GM23248 (cell line): ENCODE measurements at regions not wholly inside any gene's neighbourhood (a gene's known extent, or its start where the extent isn't known, plus 50 kb on each side); places are given as distances from the start of the nearest gene placed in this dataset.

Experiments used
- DNase-seq: peaks from one replicate; pipeline ENCODE4 v3.0.0-alpha.2; 2015
- H2AFZ ChIP-seq: fragments of 200-600 bp; sonication (generic); 2 replicates; pipeline ENCODE4 v1.6.1; 2016; ENCODE audit warnings: antibody characterized with exemption
- H3F3A ChIP-seq: fragments of 200-600 bp; sonication (generic); 2 replicates; pipeline ENCODE4 v1.6.1; 2016; ENCODE audit warnings: mild to moderate bottlenecking, antibody characterized with exemption, mixed run types; ENCODE audit not compliant: insufficient read depth
- H3K27ac ChIP-seq: fragments of 200-600 bp; sonication (generic); 2 replicates; pipeline ENCODE4 v1.5.1; 2016; ENCODE audit warnings: mild to moderate bottlenecking
- H3K27me3 ChIP-seq: fragments of 200-600 bp; sonication (generic); replicated peaks from 2 replicates; pipeline ENCODE4 v1.6.1; 2016; ENCODE audit warnings: mild to moderate bottlenecking; ENCODE audit not compliant: insufficient read depth
- H3K36me3 ChIP-seq: fragments of 200-600 bp; sonication (generic); 2 replicates; pipeline ENCODE4 v1.6.1; 2016; ENCODE audit warnings: low read depth, mild to moderate bottlenecking
- H3K4me1 ChIP-seq: fragments of 200-600 bp; sonication (generic); 2 replicates; pipeline ENCODE4 v1.6.1; 2016; ENCODE audit warnings: mild to moderate bottlenecking; ENCODE audit not compliant: insufficient read depth
- H3K4me2 ChIP-seq: fragments of 200-600 bp; sonication (generic); one replicate; pipeline ENCODE4 v1.6.1; 2016; ENCODE audit warnings: mild to moderate bottlenecking; ENCODE audit not compliant: unreplicated experiment
- H3K4me3 ChIP-seq: fragments of 200-600 bp; sonication (generic); 2 replicates; pipeline ENCODE4 v1.5.1; 2016; ENCODE audit warnings: mild to moderate bottlenecking
- H3K79me2 ChIP-seq: fragments of 200-600 bp; sonication (generic); 2 replicates; pipeline ENCODE4 v1.6.1; 2016; ENCODE audit warnings: mild to moderate bottlenecking; ENCODE audit not compliant: insufficient read depth
- H3K9ac ChIP-seq: fragments of 200-600 bp; sonication (generic); 2 replicates; pipeline ENCODE4 v1.6.1; 2016; ENCODE audit warnings: mild to moderate bottlenecking
- H3K9me2 ChIP-seq: fragments of 200-600 bp; sonication (generic); 2 replicates; pipeline ENCODE4 v1.6.1; 2016; ENCODE audit warnings: mixed run types, mild to moderate bottlenecking, moderate library complexity; ENCODE audit not compliant: insufficient read depth
- H3K9me3 ChIP-seq: fragments of 200-600 bp; sonication (generic); one replicate; pipeline ENCODE4 v1.6.1; 2017; ENCODE audit warnings: low read depth
- H4K20me1 ChIP-seq: fragments of 200-600 bp; sonication (generic); 2 replicates; pipeline ENCODE4 v1.6.0; 2016; ENCODE audit not compliant: insufficient read depth
- EZH2 ChIP-seq: fragments of 200-600 bp; sonication (generic); IDR thresholded peaks from 2 replicates; pipeline ENCODE4 v1.6.1; 2018; ENCODE audit warnings: antibody characterized with exemption, mild to moderate bottlenecking; ENCODE audit not compliant: insufficient read depth, poor library complexity, severe bottlenecking
- EZH2phosphoT487 ChIP-seq: fragments of 200-600 bp; sonication (generic); IDR thresholded peaks from 2 replicates; pipeline ENCODE4 v1.6.1; 2018; ENCODE audit warnings: antibody characterized with exemption, moderate library complexity, mild to moderate bottlenecking, low read depth; ENCODE audit not compliant: insufficient read depth
- WGBS, 2 experiments: methylation state at CpG; one replicate each; pipeline ENCODE4 v1.1.6; 2015 to 2017; ENCODE audit warnings: low lambda C conversion rate in 2 of 2, low coverage in 1 of 2; ENCODE audit errors: missing lambda C conversion rate in 2 of 2; 5-methylcytosine and 5-hydroxymethylcytosine counted together
- in situ Hi-C: fragments of 300-500 bp; cut with MboI; formaldehyde crosslinking; loops from 2 replicates; pipeline ENCODE4 v1.15.0; 2020

DNA sequence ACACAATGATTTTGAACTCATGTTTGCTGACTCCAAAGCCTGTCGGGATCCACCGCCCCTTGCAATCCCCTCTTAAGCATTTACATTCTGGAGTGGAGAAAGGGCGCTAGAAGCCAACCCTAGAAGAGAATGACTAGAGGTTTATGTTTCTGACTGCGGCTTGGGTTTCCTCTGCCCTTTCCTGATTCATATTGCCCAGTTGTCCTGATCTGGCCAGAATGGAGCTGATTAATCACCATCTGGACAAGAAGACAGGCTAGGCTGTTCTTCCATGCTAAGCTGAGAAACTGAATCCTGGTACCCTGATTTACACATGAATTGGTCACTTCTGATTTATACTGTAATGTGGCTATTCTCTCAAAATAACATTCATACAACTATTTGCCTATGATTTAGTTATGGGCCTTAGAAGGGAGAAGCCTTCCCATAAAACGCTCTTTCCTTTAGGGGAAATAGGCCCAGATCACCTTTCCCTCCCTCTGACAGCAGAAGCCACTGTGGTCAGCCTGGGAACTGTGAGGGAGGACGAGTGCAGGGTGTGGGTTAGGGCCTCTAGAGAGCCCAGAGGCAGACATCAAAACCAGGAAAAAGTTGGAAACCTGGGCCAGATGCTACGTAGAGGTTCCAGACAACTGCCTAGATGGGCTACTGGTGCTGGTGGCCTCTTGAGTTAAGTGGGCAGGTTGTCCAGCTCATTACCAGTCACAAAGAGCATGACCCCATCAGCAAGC is 199.2 kb upstream of the PRDM1 start:
- Histone ChIP-seq H3F3A (no peaks in the 10 kb centered on the region), H3K79me2 (no peaks in the 10 kb centered on the region), H2AFZ (no peak overlapping the region), H3K27me3 (no peaks in the 10 kb centered on the region), H3K27ac (no peak overlapping the region), H3K9me2 (no peaks in the 10 kb centered on the region), H3K4me3 (no peak overlapping the region), H3K4me1 (peaks cover 24% of the 10 kb centered on the region), H3K4me2 (no peak overlapping the region), H3K9me3 (no peaks in the 10 kb centered on the region), H3K9ac (no peak overlapping the region), H4K20me1 (no peaks in the 10 kb centered on the region), H3K36me3 (no peaks in the 10 kb centered on the region)
- WGBS, 2 experiments, result 86 to 88% methylated on average over 7 of the region's 7 CpGs
- in situ Hi-C loops, result no loop called here
- peak; percentile 11 for DNase-seq
- TF ChIP-seq EZH2, result no peak
- no peak for TF ChIP-seq EZH2phosphoT487

DNA sequence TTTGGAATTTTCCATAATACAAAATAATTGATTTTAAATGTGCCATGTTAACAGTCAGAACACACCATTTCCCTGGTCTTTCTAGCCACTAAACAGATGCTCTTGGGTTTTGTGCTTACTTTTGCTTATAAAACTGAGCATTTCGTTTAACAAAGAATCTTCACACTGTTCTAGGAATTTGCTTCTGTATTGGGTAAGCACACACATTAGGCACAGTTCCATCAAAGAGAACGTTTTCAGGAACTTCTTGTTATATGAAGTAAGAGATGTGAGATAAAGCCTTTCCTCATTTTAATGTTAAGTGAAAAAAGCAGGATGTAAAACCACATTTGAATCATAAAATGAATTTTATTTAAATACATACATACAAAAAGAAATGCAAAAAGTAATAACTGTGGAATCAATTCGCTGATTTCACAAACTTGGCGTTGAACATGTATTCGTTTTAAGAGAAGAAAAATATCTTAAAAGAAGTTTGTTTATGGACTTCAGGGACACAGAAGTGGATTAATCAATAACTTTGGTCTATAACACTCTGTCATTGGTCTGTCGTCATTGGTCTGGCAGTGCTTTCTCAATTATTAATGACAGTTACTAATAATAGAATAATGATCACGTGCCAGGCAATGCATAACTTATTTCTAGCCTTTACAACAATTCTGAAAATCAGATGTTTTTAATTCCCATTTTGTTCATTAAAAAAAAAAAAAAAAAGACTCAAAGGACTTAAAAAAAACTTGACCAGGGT is 199.9 kb upstream of the PRDM1 start:
- no peak overlapping the region for H3K9ac ChIP-seq
- in situ Hi-C loops, result no loop called here
- no peaks in the 10 kb centered on the region for H3K36me3 ChIP-seq
- WGBS, 2 experiments, result 28 to 29% methylated on average over 7 of the region's 7 CpGs
- H3K27me3 ChIP-seq, result no peaks in the 10 kb centered on the region
- H3K4me1 ChIP-seq, result peaks cover 24% of the 10 kb centered on the region
- DNase-seq, result peak; percentile 9
- H3K4me2 ChIP-seq, result no peak overlapping the region
- no peak overlapping the region for H2AFZ ChIP-seq
- no peaks in the 10 kb centered on the region for H3K9me2 ChIP-seq
- H3K27ac ChIP-seq, result no peak overlapping the region
- no peak for TF ChIP-seq EZH2
- no peaks in the 10 kb centered on the region for H3K79me2 ChIP-seq
- no peak overlapping the region for H3K4me3 ChIP-seq
- H3F3A ChIP-seq, result no peaks in the 10 kb centered on the region
- H4K20me1 ChIP-seq, result no peaks in the 10 kb centered on the region
- H3K9me3 ChIP-seq, result no peaks in the 10 kb centered on the region

DNA sequence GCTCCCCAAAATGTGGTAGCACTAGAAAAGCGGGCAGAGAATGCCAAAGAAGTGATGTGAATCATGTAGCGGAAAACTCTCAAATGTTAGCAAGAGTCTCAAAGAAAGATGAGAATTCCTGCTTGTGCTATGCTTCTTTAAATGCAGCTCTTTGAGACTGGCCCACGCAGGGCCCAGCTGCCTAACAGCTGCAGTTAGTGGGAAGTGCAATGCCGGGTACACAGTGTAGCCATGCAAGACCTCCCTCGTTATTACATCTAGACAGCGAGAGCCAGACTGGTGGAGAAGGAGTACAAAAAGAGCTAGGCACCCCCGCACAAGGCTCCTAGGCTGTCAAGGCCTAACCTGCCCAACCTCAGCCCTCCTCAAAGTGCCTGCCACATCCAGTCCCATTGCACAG is 201.7 kb upstream of the PRDM1 start:
- no peak overlapping the region for H3K27ac ChIP-seq
- no peaks in the 10 kb centered on the region for H3K9me3 ChIP-seq
- no peak overlapping the region for H2AFZ ChIP-seq
- no peaks in the 10 kb centered on the region for H3K36me3 ChIP-seq
- no peak overlapping the region for H3K4me2 ChIP-seq
- no peaks in the 10 kb centered on the region for H3K27me3 ChIP-seq
- no peaks in the 10 kb centered on the region for H3K9me2 ChIP-seq
- H3K4me1 ChIP-seq, result peaks cover 24% of the 10 kb centered on the region
- H3K9ac ChIP-seq, result no peak overlapping the region
- no peaks in the 10 kb centered on the region for H4K20me1 ChIP-seq
- 89 to 94% methylated on average over 7 of the region's 7 CpGs for WGBS, 2 experiments
- no peak overlapping the region for H3K4me3 ChIP-seq
- no peaks in the 10 kb centered on the region for H3F3A ChIP-seq
- TF ChIP-seq EZH2, result no peak
- H3K79me2 ChIP-seq, result no peaks in the 10 kb centered on the region
- in situ Hi-C loops, result no loop called here
- DNase-seq, result no peak

DNA sequence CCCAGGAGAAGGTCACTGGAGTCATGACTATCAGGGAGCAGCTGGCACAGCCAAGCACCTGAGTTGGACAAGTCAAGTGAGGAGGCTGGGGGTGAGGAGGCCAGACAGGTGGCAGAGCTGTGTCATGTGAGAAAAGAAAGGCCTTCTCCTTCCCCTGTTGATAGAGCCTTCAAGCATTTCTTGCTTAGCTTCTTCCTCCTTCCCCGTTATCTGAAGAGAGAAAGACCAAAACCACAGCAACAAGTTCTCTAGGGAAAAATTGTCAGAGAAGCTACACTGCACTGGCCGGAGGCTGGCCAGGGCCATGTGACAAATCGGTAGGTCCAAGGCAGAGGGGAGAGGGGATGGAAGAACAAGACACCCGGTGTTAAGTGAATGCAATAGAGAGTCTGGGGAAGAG is 202.1 kb upstream of the PRDM1 start:
- no peak overlapping the region for H3K27ac ChIP-seq
- H3K4me1 ChIP-seq, result peaks cover 24% of the 10 kb centered on the region
- H3K9ac ChIP-seq, result no peak overlapping the region
- no peak overlapping the region for H3K4me2 ChIP-seq
- no peaks in the 10 kb centered on the region for H3K27me3 ChIP-seq
- H3K79me2 ChIP-seq, result no peaks in the 10 kb centered on the region
- no peaks in the 10 kb centered on the region for H3K36me3 ChIP-seq
- H3K4me3 ChIP-seq, result no peak overlapping the region
- DNase-seq, result no peak
- in situ Hi-C loops, result no loop called here
- H2AFZ ChIP-seq, result no peak overlapping the region
- no peaks in the 10 kb centered on the region for H3K9me3 ChIP-seq
- TF ChIP-seq EZH2phosphoT487 (no peak), EZH2 (no peak)
- no peaks in the 10 kb centered on the region for H3K9me2 ChIP-seq
- H3F3A ChIP-seq, result no peaks in the 10 kb centered on the region
- 93 to 98% methylated on average over 4 of the region's 4 CpGs for WGBS, 2 experiments
- no peaks in the 10 kb centered on the region for H4K20me1 ChIP-seq

DNA sequence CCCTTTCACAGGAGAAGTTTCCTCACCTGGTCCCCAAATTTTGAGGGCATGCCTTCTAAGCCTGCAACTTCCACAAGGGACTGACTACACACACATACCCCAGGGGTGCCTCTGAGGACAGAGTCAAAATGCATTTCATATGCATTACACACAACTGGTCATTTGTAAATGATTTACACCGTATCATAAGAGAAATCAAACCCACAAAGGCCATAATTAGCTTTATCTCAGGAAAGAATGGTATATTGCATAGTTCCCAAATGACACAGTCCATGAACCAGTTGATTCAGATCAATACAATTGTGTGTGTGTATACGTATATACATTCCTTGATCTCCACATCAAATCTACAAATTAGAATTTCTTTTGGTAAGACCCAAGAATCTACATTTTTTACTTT is 203.3 kb upstream of the PRDM1 start:
- TF ChIP-seq EZH2phosphoT487, result no peak
- TF ChIP-seq EZH2, result no peak
- Histone ChIP-seq H3F3A (no peaks in the 10 kb centered on the region), H3K4me3 (no peak overlapping the region), H3K79me2 (no peaks in the 10 kb centered on the region), H3K27ac (no peak overlapping the region), H3K4me2 (peak overlapping the region; percentile 1), H3K27me3 (no peaks in the 10 kb centered on the region), H2AFZ (no peak overlapping the region), H3K9me2 (no peaks in the 10 kb centered on the region), H3K36me3 (no peaks in the 10 kb centered on the region), H3K9ac (no peak overlapping the region), H3K4me1 (peaks cover 24% of the 10 kb centered on the region), H3K9me3 (no peaks in the 10 kb centered on the region), H4K20me1 (no peaks in the 10 kb centered on the region)
- peak; percentile 32 for DNase-seq
- in situ Hi-C loops, result no loop called here
- 43 to 59% methylated on average over 2 of the region's 2 CpGs for WGBS, 2 experiments
